GM21723 (cell line): ENCODE measurements at regions not wholly inside any gene's neighbourhood (a gene's known extent, or its start where the extent isn't known, plus 50 kb on each side); places are given as distances from the start of the nearest gene placed in this dataset.
"Not testable (repeated sequence)": the region's sequence is repeated elsewhere in the genome, so short reads cannot be mapped to it uniquely, and the experiment has no call there.

ENCODE experiments used
- ATAC-seq: cut with Tn5 transposase; IDR thresholded peaks from one replicate; pipeline ENCODE4 v1.9.1; 2021; ENCODE audit warnings: mild to moderate bottlenecking, moderate library complexity; ENCODE audit not compliant: unreplicated experiment

DNA sequence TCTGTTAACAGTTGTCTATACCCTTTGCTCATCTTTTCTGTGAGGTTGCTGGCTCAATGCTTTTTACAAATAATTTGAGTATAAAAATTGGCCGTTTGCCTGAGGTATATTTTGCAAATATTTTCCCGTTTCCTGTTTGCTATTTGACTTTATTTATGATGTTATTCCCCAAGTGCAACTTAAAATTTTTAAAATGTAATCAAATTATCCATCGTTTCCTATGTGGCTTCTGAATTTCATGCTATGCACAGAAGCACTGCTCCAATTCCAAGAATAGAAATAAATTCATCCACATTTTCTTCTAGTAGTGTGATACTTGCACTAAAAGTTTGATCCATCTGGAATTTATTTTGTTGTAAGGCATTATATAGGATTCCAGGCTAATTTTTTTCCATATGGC, 123.6 kb downstream of the ZNF608 start:
- ATAC-seq, result no peak

DNA sequence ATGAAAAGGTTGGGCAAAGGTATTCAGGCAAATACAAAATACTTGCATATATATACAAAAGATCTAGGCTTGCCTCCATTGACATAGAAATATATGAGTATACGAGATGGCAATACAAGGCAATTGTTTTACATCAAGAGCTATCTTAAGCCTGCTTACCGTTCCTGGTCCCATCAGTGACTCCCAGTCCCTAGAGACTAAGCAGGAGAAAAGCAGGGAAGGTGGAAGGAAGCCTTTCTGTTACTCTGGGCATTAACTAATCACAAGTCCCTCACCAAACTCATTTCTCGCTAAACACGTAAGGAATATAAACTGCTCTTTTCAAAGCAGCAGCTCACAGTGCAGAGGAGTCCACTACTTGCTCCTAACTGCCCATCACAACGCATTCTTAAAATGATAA, 125.2 kb downstream of the ZNF608 start:
- no peak for ATAC-seq

DNA sequence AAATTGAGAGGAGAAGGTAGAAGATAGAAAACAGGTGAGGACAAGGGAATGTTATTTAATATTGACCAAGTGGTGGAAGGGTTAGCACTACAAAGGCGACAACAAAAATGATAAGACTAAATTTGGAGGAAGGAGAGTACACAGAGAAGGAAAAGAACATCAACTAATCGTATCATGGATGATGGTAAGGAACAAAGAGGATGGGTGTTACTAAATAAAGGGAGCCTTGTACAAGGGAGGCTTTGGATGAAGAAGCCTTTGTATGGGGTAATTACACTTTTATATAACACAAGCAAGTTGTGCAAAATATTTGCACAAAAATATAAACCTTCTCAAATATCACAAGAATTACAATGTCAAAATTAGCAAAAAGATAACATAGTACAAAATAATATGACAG, 125.7 kb downstream of the ZNF608 start:
- ATAC-seq, result no peak

DNA sequence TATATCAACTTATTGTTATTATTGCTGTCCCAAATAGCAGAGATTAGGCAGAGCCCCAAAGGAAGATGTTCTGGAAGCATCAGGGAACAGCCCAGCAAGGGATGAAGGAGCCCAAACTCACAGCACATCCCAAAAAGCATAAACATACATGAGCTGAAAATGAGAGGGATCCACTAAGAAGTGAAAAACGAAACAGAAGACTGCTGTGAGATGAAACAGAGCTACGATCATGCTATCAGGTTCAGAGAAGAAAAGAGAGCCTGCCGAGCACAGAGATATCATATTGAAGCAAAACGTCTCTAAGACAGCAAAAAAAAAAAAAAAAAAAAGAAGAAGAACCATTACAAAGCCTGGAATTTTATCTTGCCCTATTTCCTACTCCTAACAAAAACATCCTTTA, 127.3 kb downstream of the ZNF608 start:
- no peak for ATAC-seq

DNA sequence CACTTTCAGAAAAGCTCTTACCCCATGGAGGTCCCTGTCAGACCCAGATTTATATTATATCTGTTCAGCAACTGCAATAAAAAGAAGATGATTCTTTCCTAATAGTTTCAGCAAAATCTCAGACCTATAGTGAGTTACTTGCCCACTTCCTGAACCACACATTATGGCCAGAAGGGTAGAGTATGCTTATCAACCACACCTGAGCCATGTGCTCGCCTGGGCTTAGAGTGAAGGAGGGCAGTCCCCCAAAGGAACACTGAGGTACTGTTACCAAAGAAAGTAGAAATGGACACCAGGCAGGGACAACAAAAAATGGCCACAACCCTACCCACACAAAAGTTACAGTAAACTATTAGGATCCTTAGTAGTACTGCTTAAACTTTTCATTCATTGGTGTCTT, 128.7 kb downstream of the ZNF608 start:
- no peak for ATAC-seq

DNA sequence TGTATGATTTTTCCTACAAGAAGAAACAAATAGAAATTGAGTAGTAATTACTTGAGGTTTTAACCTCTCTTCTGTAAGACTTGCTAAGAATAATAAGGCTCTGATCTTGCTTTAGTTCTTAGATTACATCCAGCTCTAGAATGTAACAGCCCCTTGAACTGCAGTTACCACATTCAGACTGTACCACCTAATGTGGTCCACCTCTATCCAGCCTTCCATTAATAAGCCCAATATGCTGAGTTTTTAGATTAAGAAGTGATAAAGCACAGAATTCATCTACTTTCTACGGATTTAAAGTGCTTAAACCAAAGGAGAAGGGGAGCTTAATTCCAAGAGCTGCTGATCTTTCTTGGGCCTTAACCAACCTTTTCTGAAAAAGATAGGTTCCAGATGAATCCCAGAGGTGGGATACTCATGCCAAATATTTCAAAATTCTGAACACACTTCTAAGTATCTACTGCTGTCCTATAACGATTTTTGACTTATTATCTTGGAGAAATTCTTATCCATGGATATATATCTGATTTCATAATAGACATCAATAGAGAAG, 131.5 kb downstream of the ZNF608 start:
- no peak for ATAC-seq

DNA sequence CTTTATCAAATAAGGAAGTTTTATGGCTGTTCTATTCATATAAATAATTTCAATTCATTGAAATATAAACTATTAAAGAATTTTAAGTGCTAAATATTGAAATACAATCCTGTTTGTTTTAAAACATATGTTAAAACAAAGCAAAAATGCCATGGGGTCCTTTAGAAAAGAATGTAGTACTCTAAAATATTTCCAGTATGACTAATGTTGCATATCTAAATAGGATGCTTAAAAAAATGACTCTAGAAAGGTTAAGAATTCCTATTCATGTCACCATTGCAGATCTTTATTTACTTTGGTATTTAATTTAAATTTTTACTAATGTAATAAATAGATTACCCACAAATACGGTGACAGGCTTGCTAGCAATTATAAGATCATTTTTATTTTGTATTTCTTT, 132.3 kb downstream of the ZNF608 start:
- ATAC-seq, result no peak

DNA sequence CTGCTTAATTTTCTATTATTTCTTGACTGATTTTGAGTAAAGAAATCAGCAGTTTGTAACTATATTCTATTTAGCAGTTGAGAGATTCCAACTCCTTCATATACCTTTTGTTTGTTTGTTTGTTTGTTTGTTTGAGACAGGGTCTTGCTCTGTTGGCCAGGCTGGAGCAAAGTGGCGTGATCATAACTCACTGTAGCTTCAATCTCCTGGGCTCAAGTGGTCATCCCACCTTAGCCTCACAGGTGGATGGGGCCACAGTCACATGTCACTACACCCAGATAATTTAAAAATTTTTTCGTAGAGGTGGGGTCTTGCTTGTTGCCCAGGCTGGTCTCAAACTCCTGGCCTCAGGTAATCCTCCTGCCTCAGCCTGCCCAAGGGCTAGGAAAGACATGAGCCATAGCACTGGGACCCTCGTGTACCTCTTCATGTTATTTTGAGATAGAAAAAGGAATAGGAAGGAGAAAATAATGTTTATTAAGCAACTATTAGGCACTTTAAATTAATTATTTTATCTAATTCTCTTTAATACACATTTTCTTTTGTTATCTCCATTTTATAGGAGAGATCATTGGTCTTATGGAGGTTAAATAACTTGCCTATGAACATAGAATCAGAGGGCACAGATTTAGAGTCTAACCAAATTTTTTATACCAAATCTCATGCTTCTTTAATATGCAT, 133.0 kb downstream of the ZNF608 start:
- ATAC-seq, result no peak

DNA sequence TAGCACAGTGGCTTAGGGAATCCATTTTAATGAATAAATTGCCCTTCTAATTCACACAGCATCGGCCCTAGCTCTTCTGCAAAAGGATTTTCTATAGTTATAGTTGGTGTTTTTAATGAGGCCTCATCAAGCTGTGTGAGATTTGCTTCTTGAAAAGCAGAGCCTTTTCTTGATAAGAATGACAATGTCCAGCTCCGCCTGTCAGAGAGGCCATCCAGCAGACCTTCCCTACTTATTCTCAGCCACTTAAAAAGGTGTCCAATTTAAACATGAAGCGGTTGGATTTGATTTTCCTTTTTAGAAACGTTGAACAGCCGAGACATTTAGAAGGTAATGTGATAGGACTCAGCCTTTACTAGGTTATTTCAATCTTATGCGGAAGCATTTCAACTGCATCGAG, 134.4 kb downstream of the ZNF608 start:
- no peak for ATAC-seq

DNA sequence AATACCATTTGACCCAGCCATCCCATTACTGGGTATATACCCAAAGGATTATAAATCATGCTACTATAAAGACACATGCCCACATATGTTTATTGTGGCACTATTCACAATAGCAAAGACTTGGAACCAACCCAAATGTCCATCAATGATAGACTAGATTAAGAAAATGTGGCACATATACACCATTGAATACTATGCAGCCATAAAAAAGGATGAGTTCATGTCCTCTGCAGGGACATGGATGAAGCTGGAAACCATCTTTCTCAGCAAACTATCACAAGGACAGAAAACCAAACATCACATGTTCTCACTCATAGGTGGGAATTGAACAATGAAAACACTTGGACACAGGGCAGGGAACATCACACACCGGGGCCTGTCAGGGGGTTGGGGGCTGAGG, 135.2 kb downstream of the ZNF608 start:
- not testable (repeated sequence) for ATAC-seq

DNA sequence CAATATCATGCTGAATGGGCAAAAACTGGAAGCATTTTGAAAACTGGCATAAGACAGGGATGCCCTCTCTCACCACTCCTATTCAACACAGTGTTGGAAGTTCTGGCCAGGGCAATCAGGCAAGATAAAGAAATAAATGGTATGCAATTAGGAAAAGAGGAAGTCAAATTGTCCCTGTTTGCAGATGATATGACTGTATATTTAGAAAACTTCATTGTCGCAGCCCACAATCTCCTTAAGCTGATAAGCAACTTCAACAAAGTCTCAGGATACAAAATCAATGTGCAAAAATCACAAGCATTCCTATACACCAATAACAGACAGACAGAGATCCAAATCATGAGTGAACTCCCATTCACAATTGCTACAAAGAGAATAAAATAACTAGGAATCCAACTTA, 136.8 kb downstream of the ZNF608 start:
- not testable (repeated sequence) for ATAC-seq

DNA sequence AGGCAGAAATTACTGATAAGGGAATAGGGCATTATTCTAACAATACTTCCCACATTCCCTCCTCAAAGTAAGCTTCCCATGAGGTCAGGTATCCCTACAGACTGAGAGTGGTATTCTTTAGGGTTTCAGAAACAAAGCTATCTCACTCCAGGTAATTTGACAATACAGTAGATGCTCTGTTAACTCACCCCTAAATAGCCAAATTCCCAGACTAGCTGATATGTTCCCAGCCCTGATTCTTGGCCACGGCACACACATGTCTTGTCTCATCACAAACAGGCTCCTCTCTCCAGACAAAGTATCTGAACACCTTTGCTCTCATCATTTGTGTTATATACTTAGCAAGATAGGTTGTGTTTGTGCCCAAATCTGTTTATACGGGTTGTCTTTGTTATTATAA, 139.9 kb downstream of the ZNF608 start:
- no peak for ATAC-seq

DNA sequence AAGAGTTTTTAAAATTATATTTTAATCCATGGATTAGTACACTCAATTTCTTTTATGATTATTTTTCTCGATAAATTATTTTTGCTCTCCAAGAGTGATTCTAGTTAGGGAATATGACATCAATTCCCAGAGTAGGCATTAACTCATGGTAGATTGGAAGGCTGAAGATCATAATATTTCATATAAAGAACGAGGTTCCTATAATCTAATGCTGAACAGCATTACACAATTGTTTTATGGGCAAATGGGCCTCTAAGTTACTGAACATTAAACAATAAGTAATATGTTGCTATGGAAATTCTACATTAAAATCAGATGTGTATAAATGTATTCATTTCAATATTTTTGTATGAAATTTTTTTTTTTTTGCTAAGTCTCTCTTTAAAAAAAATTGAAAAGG, 140.3 kb downstream of the ZNF608 start:
- ATAC-seq, result no peak

DNA sequence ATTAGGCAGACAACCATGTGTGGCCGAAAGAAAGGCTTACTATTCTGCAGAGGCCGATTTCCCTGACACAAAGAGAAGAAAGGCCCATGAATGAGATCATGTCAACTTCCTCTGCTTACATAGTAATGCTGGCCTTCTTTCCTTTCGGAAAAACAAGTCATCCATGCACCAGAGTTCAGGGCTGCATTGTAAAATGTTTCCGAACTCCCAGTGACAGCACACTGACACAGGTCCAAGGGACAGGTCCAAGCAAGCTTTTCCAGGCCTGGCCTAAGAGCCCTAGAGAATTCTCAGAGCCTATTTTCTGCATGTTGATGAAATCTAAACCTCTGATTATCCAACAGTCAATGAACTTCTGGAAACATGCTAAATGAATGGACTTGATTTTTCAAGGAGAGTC, 140.9 kb downstream of the ZNF608 start:
- no peak for ATAC-seq

DNA sequence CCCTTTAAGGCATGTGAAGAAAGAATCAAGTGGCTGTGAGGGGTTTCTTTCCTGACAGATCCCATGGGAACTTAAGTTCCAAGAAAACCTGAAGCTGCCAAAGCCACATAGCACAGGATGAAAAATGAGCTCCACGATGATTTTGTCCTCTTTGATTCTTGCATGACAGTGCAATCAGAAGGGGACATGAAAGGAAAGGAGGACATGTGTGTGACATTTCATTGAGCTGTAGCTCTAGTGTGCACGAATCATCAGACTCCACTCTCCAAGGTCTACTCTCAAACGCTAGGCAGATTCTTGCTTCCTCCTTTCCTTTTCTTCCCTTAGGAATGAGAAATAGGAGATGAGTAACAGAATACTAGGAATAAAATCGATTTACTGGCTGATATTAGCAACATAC, 142.0 kb downstream of the ZNF608 start:
- no peak for ATAC-seq

DNA sequence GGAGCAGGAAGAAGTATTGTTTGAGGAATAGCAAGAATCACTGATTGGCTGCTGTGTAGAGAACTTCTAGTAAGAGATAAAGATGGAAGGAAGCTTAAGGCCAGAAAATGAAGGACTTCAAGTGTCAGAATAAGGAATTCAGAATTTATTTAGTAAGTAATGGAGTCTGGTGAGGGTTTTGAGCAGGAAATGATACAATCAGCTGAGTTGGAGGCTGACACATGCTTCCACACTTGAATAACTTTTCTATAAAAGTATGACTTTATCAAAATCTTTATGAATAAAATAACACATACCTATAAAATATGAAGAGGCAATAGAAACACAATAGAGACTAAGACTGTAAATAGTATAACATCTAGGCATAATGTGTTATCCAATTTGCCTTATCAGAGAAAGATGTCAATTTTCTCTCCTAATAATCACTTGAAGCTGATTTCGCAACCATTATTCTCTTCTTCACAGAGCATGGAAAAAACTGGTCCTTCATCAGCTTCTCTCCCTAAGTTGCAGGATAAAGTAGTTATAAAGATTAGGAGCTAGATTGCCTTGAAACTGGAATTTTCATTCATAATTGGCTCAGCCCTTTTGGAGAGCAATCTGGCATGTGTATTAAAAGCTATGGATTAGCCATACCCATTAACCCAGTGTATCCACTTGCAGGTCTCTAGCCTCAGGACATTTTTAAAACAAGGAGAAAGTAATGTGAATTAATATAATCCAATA, 143.4 kb downstream of the ZNF608 start:
- no peak for ATAC-seq

DNA sequence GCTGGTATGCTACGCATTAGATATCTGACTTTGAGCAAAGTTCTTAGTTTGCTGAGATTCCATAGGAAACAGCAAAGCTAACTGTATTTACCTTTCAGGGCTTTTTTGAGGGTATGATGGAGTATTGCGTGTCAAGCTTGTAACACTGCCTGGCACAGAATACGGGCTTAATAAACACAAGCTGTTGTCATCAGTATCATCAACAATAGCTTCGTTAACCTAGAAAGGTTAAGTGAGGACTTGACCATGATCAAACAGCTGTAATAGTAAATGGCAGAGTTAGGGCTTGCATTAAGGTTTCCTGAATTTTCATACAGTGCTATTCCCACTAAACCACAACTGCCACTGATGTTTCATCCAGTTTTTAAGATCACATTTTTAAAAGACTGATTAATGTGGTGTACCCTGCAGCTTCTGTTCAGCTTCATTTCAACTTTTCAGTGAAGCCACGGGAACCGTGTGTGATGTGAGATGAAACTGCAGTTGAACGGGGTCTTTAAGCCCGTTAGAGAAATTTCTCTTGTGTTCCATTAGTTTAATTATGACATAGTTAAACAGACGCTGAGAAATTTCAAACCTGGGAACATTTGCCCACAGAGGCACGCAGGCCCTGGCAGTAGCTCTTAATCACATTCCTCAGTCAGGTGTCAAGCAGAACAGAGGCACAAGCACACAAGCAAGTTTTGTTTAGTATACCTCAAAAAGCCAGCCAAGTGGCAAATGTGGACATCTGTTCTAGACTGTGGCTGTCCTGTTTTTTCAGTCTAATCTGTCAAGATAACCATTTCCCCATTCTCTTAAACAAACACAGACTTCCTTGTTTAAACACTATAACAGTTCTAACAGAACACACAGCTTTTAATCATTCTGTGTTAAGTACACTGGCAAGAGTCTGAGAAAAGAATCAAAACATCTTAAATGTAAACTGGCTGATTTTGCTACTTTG, 147.1 kb downstream of the ZNF608 start:
- ATAC-seq, result no peak

DNA sequence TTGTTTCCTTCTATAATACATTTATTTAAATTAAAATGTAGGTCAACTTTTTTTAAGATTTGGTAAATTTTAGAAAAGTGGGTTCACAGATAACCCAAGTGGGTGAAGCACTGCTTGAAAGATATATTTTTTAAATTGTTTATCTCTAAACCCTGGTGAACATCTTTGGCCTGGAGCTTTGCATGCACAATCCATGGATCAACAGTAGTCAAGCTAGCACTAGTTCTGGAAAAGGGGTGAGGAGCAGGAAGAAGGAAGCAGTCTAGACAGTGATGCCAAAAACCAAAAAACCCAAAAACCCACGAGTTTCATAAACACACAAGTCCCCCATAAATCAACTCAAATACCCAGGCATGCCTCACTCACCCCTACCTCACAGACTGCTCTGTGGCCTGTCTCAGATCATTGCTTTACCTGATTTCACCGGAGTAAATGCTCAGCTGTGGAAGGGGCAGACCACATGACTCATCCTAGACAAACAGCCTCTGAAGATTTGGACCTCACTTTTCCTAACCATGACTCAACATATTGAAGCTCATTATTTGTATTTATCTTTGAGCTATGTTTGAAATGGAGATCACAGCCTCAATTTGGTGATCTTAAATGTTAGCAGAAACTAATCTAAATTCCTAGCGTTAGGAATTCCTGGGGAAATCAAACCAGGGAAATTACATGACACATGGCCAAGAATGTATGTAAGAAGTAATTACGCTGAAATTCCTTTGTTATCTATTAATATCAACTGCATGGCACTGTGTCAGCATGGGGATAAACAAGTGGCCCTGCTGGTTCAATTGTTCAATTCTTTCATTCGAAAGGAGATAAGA, 149.6 kb downstream of the ZNF608 start:
- ATAC-seq, result no peak

DNA sequence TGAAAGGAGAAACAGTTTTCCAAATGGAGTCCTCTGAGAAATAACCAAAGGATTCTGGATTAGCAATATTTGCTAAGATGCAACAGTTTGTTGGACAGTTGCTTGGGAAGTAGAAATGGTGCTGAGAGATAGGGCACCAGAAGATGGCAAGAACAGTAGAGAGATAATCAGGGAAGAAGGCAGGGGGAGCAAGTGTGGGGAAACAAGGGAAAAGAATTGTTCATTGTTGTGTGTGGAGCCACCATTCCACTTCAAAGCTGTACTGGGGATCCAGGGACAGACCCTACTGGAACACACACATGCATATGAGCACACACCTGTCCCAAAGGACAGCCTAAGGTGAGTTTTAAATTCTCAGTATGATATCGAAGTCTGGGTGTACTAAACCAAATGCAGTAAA, 152.5 kb downstream of the ZNF608 start:
- no peak for ATAC-seq

DNA sequence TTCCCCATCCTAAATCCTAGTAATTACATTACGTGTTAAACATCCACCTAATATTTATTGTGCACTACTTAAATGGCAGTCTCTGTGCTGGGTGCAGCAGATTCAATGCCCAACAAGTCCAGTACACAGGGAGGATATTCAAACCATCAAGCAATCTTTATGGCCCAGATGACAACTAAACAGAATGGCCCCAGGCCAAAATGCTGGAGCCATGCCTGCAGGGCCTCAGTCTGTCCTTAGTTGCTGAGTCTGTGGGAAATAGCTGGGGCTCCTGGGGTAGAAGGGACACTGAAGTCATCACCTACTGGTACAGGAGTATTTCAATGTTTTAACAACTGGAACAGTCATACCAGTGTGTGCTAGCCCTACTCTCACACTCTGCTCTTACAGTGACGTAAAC, 153.5 kb downstream of the ZNF608 start:
- no peak for ATAC-seq

DNA sequence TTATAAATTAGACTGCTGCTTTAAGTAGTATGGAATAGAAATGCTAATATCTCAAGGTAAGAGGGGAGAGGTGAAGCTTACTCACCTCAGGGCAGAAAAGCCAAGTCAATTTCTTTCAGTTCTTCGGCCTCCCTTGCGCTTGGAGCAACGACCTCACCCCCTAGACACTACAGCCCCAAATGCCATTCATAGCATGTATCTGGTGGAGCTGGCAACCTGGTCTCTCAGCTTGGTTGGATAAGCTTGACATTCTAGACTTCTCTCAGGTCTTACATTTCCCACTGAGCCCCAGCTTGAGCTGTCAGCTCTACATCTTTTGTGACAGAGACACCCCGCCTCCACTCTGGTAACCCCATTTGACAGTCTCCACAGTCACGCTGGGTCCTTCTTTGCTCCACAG, 154.9 kb downstream of the ZNF608 start:
- no peak for ATAC-seq
